Brain microvascular endothelial cell (primary cell): ENCODE measurements at regions not wholly inside any gene's neighbourhood (a gene's known extent, or its start where the extent isn't known, plus 50 kb on each side); places are given as distances from the start of the nearest gene placed in this dataset.
"Not testable (repeated sequence)": the region's sequence is repeated elsewhere in the genome, so short reads cannot be mapped to it uniquely, and the experiment has no call there.

Experiments
- DNase-seq: peaks from one replicate; pipeline ENCODE4 v3.0.0-alpha.2; 2020
- H3K27ac ChIP-seq: fragments of 250-450 bp; sonication (Bioruptor Pico); 2 replicates; pipeline ENCODE4 v1.5.1; 2020; ENCODE audit warnings: mild to moderate bottlenecking, moderate library complexity
- H3K27me3 ChIP-seq: fragments of 250-450 bp; sonication (Bioruptor Pico); replicated peaks from 2 replicates; pipeline ENCODE4 v1.5.1; 2020; ENCODE audit warnings: mild to moderate bottlenecking
- H3K36me3 ChIP-seq: fragments of 250-450 bp; sonication (Bioruptor Pico); replicated peaks from 2 replicates; pipeline ENCODE4 v1.5.1; 2020; ENCODE audit warnings: mild to moderate bottlenecking
- H3K4me3 ChIP-seq: 2 replicates; pipeline ENCODE4 v1.5.1; 2011; ENCODE audit warnings: low read depth, mild to moderate bottlenecking, control low read depth, low read length, moderate library complexity
- CTCF ChIP-seq: IDR thresholded peaks from 2 replicates; pipeline ENCODE4 v1.5.1; 2011; ENCODE audit warnings: low read depth, mild to moderate bottlenecking, moderate library complexity, low read length, control low read depth, inconsistent platforms; ENCODE audit errors: missing control alignments
- in situ Hi-C: cut with HindIII; loops from 2 replicates; pipeline ENCODE4 v1.10.0; 2017; ENCODE audit warnings: low sequenced_read_pairs, low pct_ligation_motif_present

- TF ChIP-seq CTCF, result no peak
- Histone ChIP-seq H3K36me3 (no peaks in the 10 kb centered on the region), H3K27me3 (no peaks in the 10 kb centered on the region), H3K27ac (no peak overlapping the region), H3K4me3 (no peak overlapping the region)
- no peak for DNase-seq
- in situ Hi-C loops, result no loop called here
Measured at GRCh38 chr16:13835935-13836730, 83.8 kb upstream of the ERCC4 start.

GRCh38 chr16:13838401-13839190, 81.4 kb upstream of the ERCC4 start:
- Histone ChIP-seq H3K27ac (no peak overlapping the region), H3K27me3 (no peaks in the 10 kb centered on the region), H3K36me3 (no peaks in the 10 kb centered on the region), H3K4me3 (no peak overlapping the region)
- in situ Hi-C loops, result no loop called here
- TF ChIP-seq CTCF, result no peak
- no peak for DNase-seq

- H3K36me3 ChIP-seq, result no peaks in the 10 kb centered on the region
Measured at GRCh38 chr16:13839577-13839976, 80.4 kb upstream of the ERCC4 start.

GRCh38 chr16:13845232-13845631, 74.7 kb upstream of the ERCC4 start:
- in situ Hi-C loops, result no loop called here
- Histone ChIP-seq H3K36me3 (no peaks in the 10 kb centered on the region), H3K4me3 (no peak overlapping the region), H3K27ac (no peak overlapping the region), H3K27me3 (no peaks in the 10 kb centered on the region)
- no peak for TF ChIP-seq CTCF
- DNase-seq, result no peak

More at GRCh38 chr16:13839577-13839976, 80.4 kb upstream of the ERCC4 start:
- DNase-seq, result no peak
- in situ Hi-C loops, result no loop called here
- no peak overlapping the region for H3K4me3 ChIP-seq
- no peak overlapping the region for H3K27ac ChIP-seq
- no peaks in the 10 kb centered on the region for H3K27me3 ChIP-seq
- no peak for TF ChIP-seq CTCF

GRCh38 chr16:13848795-13849194, 71.2 kb upstream of the ERCC4 start:
- Histone ChIP-seq H3K36me3 (no peaks in the 10 kb centered on the region), H3K27ac (no peak overlapping the region), H3K4me3 (no peak overlapping the region), H3K27me3 (no peaks in the 10 kb centered on the region)
- no peak for DNase-seq
- in situ Hi-C loops, result no loop called here
- TF ChIP-seq CTCF, result no peak

- H3K27me3 ChIP-seq, H3K4me3 ChIP-seq, in situ Hi-C loops, H3K27ac ChIP-seq, DNase-seq, H3K36me3 ChIP-seq: not testable (repeated sequence)
Measured at GRCh38 chr16:13850173-13850572, 69.8 kb upstream of the ERCC4 start.
